PC-9 (cell line): ENCODE measurements at regions not wholly inside any gene's neighbourhood (a gene's known extent, or its start where the extent isn't known, plus 50 kb on each side); places are given as distances from the start of the nearest gene placed in this dataset.

Experiments used
- CTCF ChIP-seq: fragments of 200-600 bp; sonication (generic); conservative IDR thresholded peaks from 2 replicates; pipeline ENCODE4 v1.6.1; 2017; ENCODE audit warnings: mixed run types, antibody characterized with exemption, mild to moderate bottlenecking, moderate library complexity
- EZH2 ChIP-seq: fragments of 200-600 bp; sonication (generic); IDR thresholded peaks from 2 replicates; pipeline ENCODE4 v1.8.0; 2017; ENCODE audit warnings: antibody characterized with exemption, low read depth

- TF ChIP-seq CTCF, result no peak
- TF ChIP-seq EZH2, result no peak
These were observed 1010.8 kb downstream of the NLGN4Y start for GRCh38 chrY:15535131-15535530.
